ENCODE measurements at regions not wholly inside any gene's neighbourhood (a gene's known extent, or its start where the extent isn't known, plus 50 kb on each side); places are given as distances from the start of the nearest gene placed in this dataset.

DNA sequence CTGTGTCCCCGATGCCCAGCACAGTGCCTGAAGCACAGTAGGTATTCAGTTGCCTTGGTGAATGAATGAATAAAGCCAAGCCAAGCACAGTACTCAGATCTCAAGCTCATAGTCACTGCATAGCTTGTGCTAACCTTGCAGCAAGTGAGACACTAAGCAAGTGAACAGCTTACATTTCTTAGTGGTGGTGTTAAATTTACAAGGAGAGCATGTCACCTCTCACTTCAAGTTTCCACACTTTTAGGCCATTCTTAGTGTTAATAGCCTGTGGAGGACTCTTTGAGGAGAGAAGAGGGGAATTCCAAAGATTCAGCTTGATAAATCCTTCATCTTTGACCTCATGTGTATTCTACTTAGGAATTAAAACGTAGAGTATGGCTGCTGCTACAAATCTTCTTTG, 104.7 kb downstream of the C9orf152 start:
- no peak overlapping the region for H3K9ac ChIP-seq (ENCODE audit: low read depth, low read length)
- 82% methylated on average over 2 of the region's 2 CpGs for WGBS
- no peaks in the 10 kb centered on the region for H3K9me3 ChIP-seq (ENCODE audit: insufficient read depth, low read depth, low read length)
- peak overlapping the region; percentile 14; the same call in 1 of the 2 replicates for H3K27ac ChIP-seq (ENCODE audit: low read depth, low read length)
- no peaks in the 10 kb centered on the region for H3K27me3 ChIP-seq (ENCODE audit: insufficient read depth, low read length)
- H3K4me3 ChIP-seq (ENCODE audit: low read length), result no peak overlapping the region
- no peaks in the 10 kb centered on the region for H3K36me3 ChIP-seq (ENCODE audit: insufficient read depth, low read length)
- H3K4me1 ChIP-seq (ENCODE audit: insufficient read depth, low read length), result peaks cover 69% of the 10 kb centered on the region

DNA sequence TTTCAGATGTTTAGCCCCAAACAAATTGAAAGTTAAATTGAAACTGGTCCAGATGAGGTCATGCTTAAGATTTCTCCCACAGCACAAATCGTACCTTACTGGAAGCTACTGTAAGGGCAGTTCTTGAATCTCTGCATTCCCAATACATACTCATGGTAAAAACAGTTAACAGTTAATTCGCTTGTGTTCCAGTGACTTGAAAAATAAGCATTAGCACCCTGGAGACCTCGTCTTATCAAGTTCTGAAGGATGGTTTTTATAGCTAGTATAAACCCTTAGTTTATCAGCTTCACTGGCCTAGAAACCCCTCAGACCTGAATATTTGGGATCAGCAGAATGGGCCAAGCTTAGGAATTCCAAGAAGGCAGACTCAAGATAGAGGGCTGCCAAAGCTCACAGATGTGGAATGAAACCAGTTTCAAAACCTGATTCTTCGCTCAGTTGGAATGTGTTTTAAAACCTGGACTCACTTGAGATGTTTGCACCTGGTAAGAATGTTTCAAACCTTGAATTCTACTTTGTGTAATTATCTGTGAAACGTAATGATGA, 103.6 kb downstream of the C9orf152 start:
- Histone ChIP-seq H3K9ac (ENCODE audit: low read depth, low read length) (no peak overlapping the region), H3K4me3 (ENCODE audit: low read length) (no peak overlapping the region), H3K27me3 (ENCODE audit: insufficient read depth, low read length) (no peaks in the 10 kb centered on the region), H3K9me3 (ENCODE audit: insufficient read depth, low read depth, low read length) (no peaks in the 10 kb centered on the region), H3K4me1 (ENCODE audit: insufficient read depth, low read length) (peaks cover 64% of the 10 kb centered on the region), H3K27ac (ENCODE audit: low read depth, low read length) (peak overlapping the region; percentile 17), H3K36me3 (ENCODE audit: insufficient read depth, low read length) (no peaks in the 10 kb centered on the region)
- 88% methylated on average over 5 of the region's 5 CpGs for WGBS

DNA sequence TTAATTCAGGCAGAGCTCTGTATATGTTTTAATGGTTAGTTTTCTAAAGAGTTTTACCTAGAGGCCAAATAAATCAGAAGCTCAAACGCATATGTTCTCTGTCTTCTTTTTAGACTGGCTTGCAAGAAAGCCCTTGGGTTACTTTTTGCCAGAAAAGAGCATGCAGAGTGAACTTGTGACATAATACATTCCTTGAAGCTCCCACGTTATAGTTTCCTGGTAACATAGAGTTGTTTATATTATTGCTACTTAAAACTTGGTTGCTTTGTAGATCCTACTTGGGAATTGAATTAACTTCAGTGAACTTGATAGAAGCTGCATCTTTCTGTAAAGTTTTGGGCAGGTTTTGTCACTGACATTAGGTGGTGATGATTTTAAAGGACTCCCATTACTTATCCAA, 102.9 kb downstream of the C9orf152 start:
- WGBS, result 89% methylated on average over 2 of the region's 2 CpGs
- peaks cover 67% of the 10 kb centered on the region for H3K4me1 ChIP-seq (ENCODE audit: insufficient read depth, low read length)

DNA sequence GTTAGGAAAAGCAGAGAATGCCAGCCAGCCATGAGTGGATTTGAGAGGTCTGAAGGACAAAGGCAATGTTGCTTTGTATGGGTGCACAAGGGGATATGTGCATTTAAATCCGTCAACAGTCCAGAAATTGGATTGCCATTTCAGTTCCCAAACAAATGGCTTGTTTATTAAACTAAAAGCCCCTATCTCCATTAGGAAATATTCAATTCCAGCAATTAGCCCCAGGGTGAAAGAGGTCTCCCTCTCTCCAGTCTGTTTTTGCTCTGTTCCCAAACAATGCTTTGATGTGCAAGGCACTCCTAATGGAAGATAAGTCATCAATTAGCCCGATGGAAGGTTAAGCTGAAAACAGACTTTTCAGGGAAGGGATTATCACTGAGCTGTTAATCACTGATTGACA, 101.3 kb downstream of the C9orf152 start:
- Histone ChIP-seq H3K27me3 (ENCODE audit: insufficient read depth, low read length) (no peaks in the 10 kb centered on the region), H3K4me3 (ENCODE audit: low read length) (no peak overlapping the region), H3K27ac (ENCODE audit: low read depth, low read length) (no peak overlapping the region), H3K4me1 (ENCODE audit: insufficient read depth, low read length) (peaks cover 66% of the 10 kb centered on the region), H3K36me3 (ENCODE audit: insufficient read depth, low read length) (no peaks in the 10 kb centered on the region), H3K9ac (ENCODE audit: low read depth, low read length) (no peak overlapping the region), H3K9me3 (ENCODE audit: insufficient read depth, low read depth, low read length) (no peaks in the 10 kb centered on the region)
- WGBS, result 59% methylated on average over 2 of the region's 2 CpGs

More for the DNA sequence above, 102.9 kb downstream of the C9orf152 start:
- H3K36me3 ChIP-seq (ENCODE audit: insufficient read depth, low read length), result no peaks in the 10 kb centered on the region
- H3K9ac ChIP-seq (ENCODE audit: low read depth, low read length), result no peak overlapping the region
- H3K27me3 ChIP-seq (ENCODE audit: insufficient read depth, low read length), result no peaks in the 10 kb centered on the region
- H3K27ac ChIP-seq (ENCODE audit: low read depth, low read length), result no peak overlapping the region
- no peaks in the 10 kb centered on the region for H3K9me3 ChIP-seq (ENCODE audit: insufficient read depth, low read depth, low read length)
- H3K4me3 ChIP-seq (ENCODE audit: low read length), result no peak overlapping the region

DNA sequence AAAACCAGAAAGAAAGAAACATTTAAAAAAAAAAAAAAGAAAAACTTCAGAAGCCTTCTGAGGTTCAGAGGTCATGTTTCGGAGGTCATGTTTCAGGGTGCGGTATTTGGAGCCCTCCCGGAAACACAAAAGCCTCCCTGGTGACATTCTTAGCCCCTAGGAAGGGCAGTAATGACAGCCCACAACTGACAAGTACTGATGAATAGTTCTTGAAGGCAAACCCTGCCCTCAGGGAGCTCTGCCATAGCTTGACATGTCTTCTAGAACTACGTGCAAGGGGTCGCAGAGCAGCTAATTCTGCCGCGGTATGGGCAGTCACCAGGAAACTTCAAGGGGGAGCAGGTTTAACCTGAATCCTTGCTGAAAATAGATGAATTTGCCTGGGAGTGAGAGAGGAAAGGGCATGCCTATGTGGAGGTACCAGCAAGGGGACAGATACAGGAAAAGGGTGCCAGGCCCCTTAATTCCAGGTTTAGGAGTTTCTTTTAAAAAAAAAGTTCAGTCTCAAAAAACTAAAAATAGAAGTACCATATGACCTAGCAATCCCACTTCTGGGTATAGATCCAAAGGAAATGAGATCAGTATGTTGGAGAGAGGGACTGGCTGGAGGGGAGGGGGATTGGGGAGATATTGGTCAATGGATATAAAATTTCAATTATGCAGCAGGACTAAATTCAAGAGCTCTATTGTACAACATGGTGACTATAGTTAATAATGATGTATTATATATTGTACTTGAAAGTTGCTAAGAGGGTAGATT, 98.4 kb downstream of the C9orf152 start:
- 80% methylated on average over 7 of the region's 7 CpGs for WGBS
- Histone ChIP-seq H3K36me3 (ENCODE audit: insufficient read depth, low read length) (no peaks in the 10 kb centered on the region), H3K9ac (ENCODE audit: low read depth, low read length) (no peak overlapping the region), H3K4me1 (ENCODE audit: insufficient read depth, low read length) (peaks cover 66% of the 10 kb centered on the region), H3K4me3 (ENCODE audit: low read length) (no peak overlapping the region), H3K27me3 (ENCODE audit: insufficient read depth, low read length) (no peaks in the 10 kb centered on the region), H3K27ac (ENCODE audit: low read depth, low read length) (no peak overlapping the region), H3K9me3 (ENCODE audit: insufficient read depth, low read depth, low read length) (no peaks in the 10 kb centered on the region)

DNA sequence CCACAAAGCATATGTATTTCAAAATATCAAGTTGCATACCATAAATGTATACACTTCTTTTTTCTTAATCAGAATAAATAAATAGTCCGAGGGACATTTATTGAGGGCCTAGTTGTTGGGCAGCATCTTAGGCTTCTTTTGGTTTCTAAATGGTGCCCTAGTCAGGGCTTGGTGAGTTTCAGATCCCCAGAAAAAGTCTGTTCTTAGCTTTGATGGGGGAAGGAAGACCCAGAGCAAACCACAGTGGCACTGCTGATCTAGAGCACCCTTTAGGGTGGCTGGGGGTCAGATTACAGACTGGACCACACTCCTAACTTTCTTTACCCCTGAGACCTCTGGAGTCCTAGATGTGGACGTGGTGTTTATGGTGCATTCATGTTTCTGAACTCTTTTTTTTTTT, 97.8 kb downstream of the C9orf152 start:
- Histone ChIP-seq H3K9me3 (ENCODE audit: insufficient read depth, low read depth, low read length) (no peaks in the 10 kb centered on the region), H3K4me1 (ENCODE audit: insufficient read depth, low read length) (peaks cover 67% of the 10 kb centered on the region), H3K27me3 (ENCODE audit: insufficient read depth, low read length) (no peaks in the 10 kb centered on the region), H3K4me3 (ENCODE audit: low read length) (no peak overlapping the region), H3K36me3 (ENCODE audit: insufficient read depth, low read length) (no peaks in the 10 kb centered on the region), H3K9ac (ENCODE audit: low read depth, low read length) (no peak overlapping the region), H3K27ac (ENCODE audit: low read depth, low read length) (no peak overlapping the region)
- WGBS, result 92% methylated on average over 1 of the region's 2 CpGs

DNA sequence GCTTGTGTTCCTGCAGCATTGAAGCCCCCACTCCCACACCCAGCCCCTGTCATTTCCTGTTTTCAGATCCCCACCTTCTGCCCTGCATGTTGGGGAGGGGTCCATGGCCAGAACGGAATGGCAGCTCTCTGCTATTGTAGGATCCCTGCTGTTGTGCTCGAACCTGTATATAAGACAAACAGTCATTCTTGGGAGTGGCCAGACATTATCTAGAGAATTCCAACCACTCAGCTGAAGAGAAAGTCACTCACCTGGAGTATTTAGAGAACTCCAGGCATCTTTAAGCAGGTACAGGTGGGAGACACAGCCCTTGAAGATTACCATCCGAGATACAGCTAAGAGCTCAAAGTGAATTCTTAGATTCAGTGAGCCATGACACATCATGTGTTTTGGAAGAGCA, 96.1 kb downstream of the C9orf152 start:
- 60% methylated on average over 3 of the region's 3 CpGs for WGBS
- Histone ChIP-seq H3K27ac (ENCODE audit: low read depth, low read length) (no peak overlapping the region), H3K27me3 (ENCODE audit: insufficient read depth, low read length) (no peaks in the 10 kb centered on the region), H3K9ac (ENCODE audit: low read depth, low read length) (no peak overlapping the region), H3K4me3 (ENCODE audit: low read length) (no peak overlapping the region), H3K9me3 (ENCODE audit: insufficient read depth, low read depth, low read length) (no peaks in the 10 kb centered on the region), H3K36me3 (ENCODE audit: insufficient read depth, low read length) (no peaks in the 10 kb centered on the region), H3K4me1 (ENCODE audit: insufficient read depth, low read length) (peaks cover 67% of the 10 kb centered on the region)

DNA sequence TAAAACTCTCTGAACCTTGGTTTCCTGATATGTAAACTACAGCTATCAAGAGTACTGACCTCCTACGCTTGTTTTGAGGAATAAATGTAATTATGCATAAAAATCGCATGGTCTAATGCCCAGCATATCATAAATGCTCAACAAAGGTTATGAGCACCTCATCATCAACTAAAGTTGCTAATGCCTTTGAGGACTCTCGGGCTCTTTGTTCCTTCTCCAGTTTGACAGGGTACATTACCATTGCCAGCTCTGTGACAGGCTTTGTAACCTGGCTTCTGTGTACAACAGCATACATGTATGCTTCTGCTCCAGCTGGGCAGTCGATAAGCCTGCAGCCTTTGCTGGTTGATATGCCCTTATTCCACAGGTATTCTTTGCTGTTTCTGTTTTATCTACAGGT, 95.2 kb downstream of the C9orf152 start:
- Histone ChIP-seq H3K36me3 (ENCODE audit: insufficient read depth, low read length) (no peaks in the 10 kb centered on the region), H3K27ac (ENCODE audit: low read depth, low read length) (no peak overlapping the region), H3K9ac (ENCODE audit: low read depth, low read length) (no peak overlapping the region), H3K4me3 (ENCODE audit: low read length) (no peak overlapping the region), H3K9me3 (ENCODE audit: insufficient read depth, low read depth, low read length) (no peaks in the 10 kb centered on the region), H3K4me1 (ENCODE audit: insufficient read depth, low read length) (peaks cover 64% of the 10 kb centered on the region), H3K27me3 (ENCODE audit: insufficient read depth, low read length) (no peaks in the 10 kb centered on the region)
- 94% methylated on average over 3 of the region's 4 CpGs for WGBS

DNA sequence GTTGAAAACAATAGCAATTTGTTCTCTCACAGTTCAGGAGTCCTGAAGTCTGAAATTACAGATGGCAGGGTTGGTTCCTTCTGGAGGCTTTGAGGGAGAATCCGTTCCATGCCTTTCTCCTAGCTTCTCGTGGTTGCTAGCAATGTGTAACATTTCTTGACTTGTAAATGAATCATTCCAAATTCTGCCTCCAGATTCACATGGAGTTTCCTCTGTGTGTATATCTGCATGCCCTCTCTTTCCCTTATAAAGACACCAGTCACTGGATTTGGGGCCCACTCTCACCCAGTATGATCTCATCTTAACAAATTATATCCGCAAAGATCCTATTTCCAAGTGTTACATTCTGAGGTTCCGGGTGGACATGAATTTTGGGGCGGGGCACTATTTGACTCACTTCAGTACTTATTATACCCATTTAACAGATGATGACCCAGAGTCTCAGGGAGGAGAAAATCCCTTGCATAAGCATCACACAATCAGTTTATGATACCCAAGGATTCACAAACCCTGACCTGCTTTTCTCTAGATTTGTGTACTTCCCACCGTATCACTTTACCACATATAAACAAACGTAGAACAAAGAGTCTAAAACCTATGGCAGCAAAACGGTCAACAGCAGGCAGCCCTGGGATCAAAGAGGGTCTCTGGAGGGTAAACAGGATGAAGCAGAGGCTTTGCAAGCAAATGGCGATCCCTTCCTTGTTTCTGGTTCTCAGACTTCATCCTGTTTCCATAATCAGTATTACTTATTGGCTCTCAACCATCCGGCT, 93.7 kb downstream of the C9orf152 start:
- Histone ChIP-seq H3K4me3 (ENCODE audit: low read length) (peak overlapping the region; percentile 9; the same call in 1 of the 2 replicates), H3K27ac (ENCODE audit: low read depth, low read length) (peak overlapping the region; percentile 80), H3K4me1 (ENCODE audit: insufficient read depth, low read length) (peaks cover 59% of the 10 kb centered on the region)

DNA sequence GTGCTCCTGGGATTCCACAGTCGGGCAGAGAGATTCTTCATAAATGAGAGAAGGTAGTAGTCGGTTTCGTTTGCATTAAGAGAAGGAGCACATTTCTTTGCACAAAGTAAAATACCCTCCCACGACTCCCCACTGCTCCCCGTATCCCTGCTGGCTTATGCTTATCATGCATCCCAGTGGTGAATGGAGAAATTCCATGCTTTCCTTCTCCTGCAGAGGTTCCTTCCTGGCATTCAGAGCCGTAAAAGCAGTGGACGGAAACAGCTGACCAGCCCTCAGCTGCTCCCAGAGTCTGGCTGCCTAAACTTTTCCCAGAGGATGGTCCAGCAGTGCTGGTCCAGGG, 93.1 kb downstream of the C9orf152 start:
- no peaks in the 10 kb centered on the region for H3K27me3 ChIP-seq (ENCODE audit: insufficient read depth, low read length)
- H3K4me1 ChIP-seq (ENCODE audit: insufficient read depth, low read length), result peaks cover 53% of the 10 kb centered on the region
- H3K9me3 ChIP-seq (ENCODE audit: insufficient read depth, low read depth, low read length), result no peaks in the 10 kb centered on the region
- peak overlapping the region; percentile 30; the same call in 1 of the 2 replicates for H3K9ac ChIP-seq (ENCODE audit: low read depth, low read length)
- peak overlapping the region; percentile 80 for H3K27ac ChIP-seq (ENCODE audit: low read depth, low read length)
- H3K36me3 ChIP-seq (ENCODE audit: insufficient read depth, low read length), result no peaks in the 10 kb centered on the region; the same call in 1 of the 2 replicates
- 29% methylated on average over 4 of the region's 7 CpGs for WGBS
- H3K4me3 ChIP-seq (ENCODE audit: low read length), result peak overlapping the region; percentile 9; the same call in 1 of the 2 replicates

More for the DNA sequence above, 93.7 kb downstream of the C9orf152 start:
- 59% methylated on average over 10 of the region's 10 CpGs for WGBS
- Histone ChIP-seq H3K27me3 (ENCODE audit: insufficient read depth, low read length) (no peaks in the 10 kb centered on the region), H3K9me3 (ENCODE audit: insufficient read depth, low read depth, low read length) (no peaks in the 10 kb centered on the region), H3K9ac (ENCODE audit: low read depth, low read length) (peak overlapping the region; percentile 11; the same call in 1 of the 2 replicates), H3K36me3 (ENCODE audit: insufficient read depth, low read length) (no peaks in the 10 kb centered on the region; the same call in 1 of the 2 replicates)

DNA sequence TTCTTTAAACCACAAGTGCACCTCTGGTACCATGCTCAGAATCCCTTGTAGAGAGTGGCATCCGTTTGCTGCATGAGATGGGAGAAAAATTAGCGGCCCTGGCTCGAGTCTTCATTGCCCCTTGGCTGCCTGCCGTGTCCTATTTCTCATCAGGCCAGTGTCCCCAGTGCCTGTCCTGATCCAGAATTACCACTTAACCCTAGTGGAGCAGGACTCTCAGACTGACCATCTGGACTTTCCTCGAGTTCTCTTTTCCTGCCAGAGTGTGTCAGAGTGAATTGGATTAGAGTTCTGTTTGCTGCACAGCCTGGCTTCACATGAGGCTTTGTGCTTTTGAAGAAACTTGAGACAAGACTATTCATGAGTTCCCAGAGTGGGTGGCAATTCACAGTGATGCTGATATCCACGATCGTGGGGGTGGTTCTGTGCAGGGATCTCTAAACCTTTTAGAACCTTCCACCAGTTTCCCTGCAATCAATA, 92.6 kb downstream of the C9orf152 start:
- Histone ChIP-seq H3K9me3 (ENCODE audit: insufficient read depth, low read depth, low read length) (no peaks in the 10 kb centered on the region), H3K9ac (ENCODE audit: low read depth, low read length) (peak overlapping the region; percentile 30; the same call in 1 of the 2 replicates), H3K27ac (ENCODE audit: low read depth, low read length) (peak overlapping the region; percentile 80), H3K36me3 (ENCODE audit: insufficient read depth, low read length) (no peaks in the 10 kb centered on the region; the same call in 1 of the 2 replicates), H3K4me3 (ENCODE audit: low read length) (no peak overlapping the region), H3K4me1 (ENCODE audit: insufficient read depth, low read length) (peaks cover 48% of the 10 kb centered on the region), H3K27me3 (ENCODE audit: insufficient read depth, low read length) (no peaks in the 10 kb centered on the region)
- 85% methylated on average over 7 of the region's 7 CpGs for WGBS
